ENCODE measurements at regions not wholly inside any gene's neighbourhood (a gene's known extent, or its start where the extent isn't known, plus 50 kb on each side); places are given as distances from the start of the nearest gene placed in this dataset.

DNA sequence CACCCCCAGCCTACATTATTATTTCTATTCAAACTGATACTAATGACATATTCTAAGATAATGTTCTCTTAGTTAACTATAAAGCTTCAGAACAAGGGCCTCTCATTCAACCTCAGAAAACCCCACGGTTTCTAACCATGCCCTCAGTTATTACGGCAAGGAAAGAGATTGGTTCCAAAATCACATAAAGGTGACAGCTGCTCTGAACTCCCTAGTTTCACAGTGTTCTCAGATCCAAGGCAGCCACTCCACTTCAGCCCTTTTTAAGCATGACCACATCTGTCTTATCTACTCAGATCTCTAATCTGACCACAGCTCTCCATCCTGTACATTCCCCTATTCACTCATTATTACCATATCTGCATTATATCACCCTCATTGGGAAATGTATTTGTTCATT lies 98.8 kb upstream of the CEP85L start:
- TF ChIP-seq, protein P1, sequence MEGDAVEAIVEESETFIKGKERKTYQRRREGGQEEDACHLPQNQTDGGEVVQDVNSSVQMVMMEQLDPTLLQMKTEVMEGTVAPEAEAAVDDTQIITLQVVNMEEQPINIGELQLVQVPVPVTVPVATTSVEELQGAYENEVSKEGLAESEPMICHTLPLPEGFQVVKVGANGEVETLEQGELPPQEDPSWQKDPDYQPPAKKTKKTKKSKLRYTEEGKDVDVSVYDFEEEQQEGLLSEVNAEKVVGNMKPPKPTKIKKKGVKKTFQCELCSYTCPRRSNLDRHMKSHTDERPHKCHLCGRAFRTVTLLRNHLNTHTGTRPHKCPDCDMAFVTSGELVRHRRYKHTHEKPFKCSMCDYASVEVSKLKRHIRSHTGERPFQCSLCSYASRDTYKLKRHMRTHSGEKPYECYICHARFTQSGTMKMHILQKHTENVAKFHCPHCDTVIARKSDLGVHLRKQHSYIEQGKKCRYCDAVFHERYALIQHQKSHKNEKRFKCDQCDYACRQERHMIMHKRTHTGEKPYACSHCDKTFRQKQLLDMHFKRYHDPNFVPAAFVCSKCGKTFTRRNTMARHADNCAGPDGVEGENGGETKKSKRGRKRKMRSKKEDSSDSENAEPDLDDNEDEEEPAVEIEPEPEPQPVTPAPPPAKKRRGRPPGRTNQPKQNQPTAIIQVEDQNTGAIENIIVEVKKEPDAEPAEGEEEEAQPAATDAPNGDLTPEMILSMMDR (IDR thresholded peaks at IDR 0.05; ENCODE audit: poor library complexity): no peak
- TF ChIP-seq EZH2 (IDR thresholded peaks at IDR 0.05; ENCODE audit: borderline replicate concordance) (no peak), EZH2phosphoT487 (IDR thresholded peaks at IDR 0.05; ENCODE audit: low read depth, severe bottlenecking, unreplicated experiment) (no peak)

Measured in hepatocyte (in vitro differentiated cells).